Fibroblast of lung (primary cell): ENCODE measurements at regions not wholly inside any gene's neighbourhood (a gene's known extent, or its start where the extent isn't known, plus 50 kb on each side); places are given as distances from the start of the nearest gene placed in this dataset.
A peak's percentile ranks its signal among the peaks of the same experiment; 100 is the strongest.

ENCODE experiments used
- DNase-seq, 2 donors: peaks; one replicate each; pipeline versions ENCODE4 v3.0.0 to v3.0.0-alpha.2; 2010; ENCODE audit warnings: low read depth in 2 of 2
- H2AFZ ChIP-seq: 2 replicates; pipeline ENCODE4 v1.5.1; 2012; ENCODE audit warnings: low read length, control low read depth, inconsistent platforms
- H3K27ac ChIP-seq: 2 replicates; pipeline ENCODE4 v1.5.1; 2011; ENCODE audit warnings: low read length, control low read depth; ENCODE audit not compliant: insufficient read depth
- H3K27me3 ChIP-seq: 2 replicates; pipeline ENCODE4 v1.5.1; 2011; ENCODE audit warnings: mild to moderate bottlenecking, low read length; ENCODE audit not compliant: control insufficient read depth, insufficient read depth
- H3K36me3 ChIP-seq: 2 replicates; pipeline ENCODE4 v1.5.1; 2011; ENCODE audit warnings: low read length; ENCODE audit not compliant: control insufficient read depth, insufficient read depth
- H3K4me1 ChIP-seq: 2 replicates; pipeline ENCODE4 v1.5.1; 2011; ENCODE audit warnings: low read length; ENCODE audit not compliant: control insufficient read depth, insufficient read depth; ENCODE audit errors: extremely low read depth
- H3K4me2 ChIP-seq: 2 replicates; pipeline ENCODE4 v1.5.1; 2011; ENCODE audit warnings: low read length, control low read depth; ENCODE audit not compliant: insufficient read depth; ENCODE audit errors: extremely low read depth
- H3K4me3 ChIP-seq, 4 experiments: fragments of 200-600 bp in 1 of 4; sonication (generic) in 1 of 4; replicated peaks in 1 of 4; 2 replicates each; pipeline ENCODE4 v1.5.1; 2011 to 2016; ENCODE audit warnings: low read length in 4 of 4, low read depth in 3 of 4, mild to moderate bottlenecking in 3 of 4, control low read depth in 2 of 4, inconsistent platforms in 1 of 4, mixed read lengths in 1 of 4; ENCODE audit not compliant: insufficient read depth in 1 of 4; ENCODE audit errors: control extremely low read depth in 1 of 4
- H3K79me2 ChIP-seq: 2 replicates; pipeline ENCODE4 v1.5.1; 2012; ENCODE audit warnings: mild to moderate bottlenecking, low read length, inconsistent platforms; ENCODE audit not compliant: control insufficient read depth, insufficient read depth
- H3K9ac ChIP-seq: 2 replicates; pipeline ENCODE4 v1.5.1; 2011; ENCODE audit warnings: mild to moderate bottlenecking, low read length, control low read depth; ENCODE audit not compliant: insufficient read depth
- H3K9me3 ChIP-seq: 2 replicates; pipeline ENCODE4 v1.5.1; 2012; ENCODE audit warnings: low read depth, low read length; ENCODE audit not compliant: control insufficient read depth, insufficient read depth
- H4K20me1 ChIP-seq: 2 replicates; pipeline ENCODE4 v1.5.1; 2011; ENCODE audit warnings: low read length; ENCODE audit not compliant: control insufficient read depth, insufficient read depth; ENCODE audit errors: extremely low read depth
- CTCF ChIP-seq, 2 donors: IDR thresholded peaks in 1 of 2; conservative IDR thresholded peaks in 1 of 2; 1 replicate in 1 of 2; 2 replicates in 1 of 2; pipeline ENCODE4 v1.5.1; 2011 to 2012; ENCODE audit warnings: low read length in 2 of 2, control low read depth in 1 of 2, inconsistent platforms in 1 of 2, low read depth in 1 of 2, mild to moderate bottlenecking in 1 of 2
- EZH2 ChIP-seq: IDR thresholded peaks from 2 replicates; pipeline ENCODE4 v1.5.1; 2012; ENCODE audit warnings: low read length, control low read depth, mild to moderate bottlenecking; ENCODE audit errors: missing control alignments

- DNase-seq = no peak
- TF ChIP-seq EZH2 = no peak
- TF ChIP-seq CTCF (conservative IDR thresholded peaks at IDR 0.05 in 1 of 2, IDR thresholded peaks at IDR 0.05 in 1 of 2; ENCODE audit: low read depth in 1 of 2, low read length in 2 of 2) = no peak
- Histone ChIP-seq H3K4me1 (no peaks in the 10 kb centered on the region), H3K27ac (no peak overlapping the region), H3K9ac (no peak overlapping the region), H4K20me1 (no peaks in the 10 kb centered on the region), H3K79me2 (no peaks in the 10 kb centered on the region), H3K4me2 (no peak overlapping the region), H3K36me3 (no peaks in the 10 kb centered on the region), H2AFZ (no peak overlapping the region), H3K9me3 (no peaks in the 10 kb centered on the region), H3K4me3 (no peak overlapping the region), H3K27me3 (no peaks in the 10 kb centered on the region)
Observed at GRCh38 chr13:64934569-64935362, 2295.4 kb downstream of the PCDH9 start.

- no peak overlapping the region for H2AFZ ChIP-seq
- H3K9ac ChIP-seq = no peak overlapping the region
- no peaks in the 10 kb centered on the region for H3K27me3 ChIP-seq
- H3K79me2 ChIP-seq = no peaks in the 10 kb centered on the region
- no peaks in the 10 kb centered on the region for H4K20me1 ChIP-seq
- H3K36me3 ChIP-seq = no peaks in the 10 kb centered on the region
- TF ChIP-seq CTCF (conservative IDR thresholded peaks at IDR 0.05 in 1 of 2, IDR thresholded peaks at IDR 0.05 in 1 of 2; ENCODE audit: low read depth in 1 of 2, low read length in 2 of 2) (no peak), EZH2 (no peak)
- H3K27ac ChIP-seq = no peak overlapping the region
- no peaks in the 10 kb centered on the region for H3K9me3 ChIP-seq
- H3K4me3 ChIP-seq = no peak overlapping the region
- no peak for DNase-seq
- no peaks in the 10 kb centered on the region for H3K4me1 ChIP-seq
- H3K4me2 ChIP-seq = no peak overlapping the region
Observed at GRCh38 chr13:64930636-64931035, 2299.5 kb downstream of the PCDH9 start.

GRCh38 chr13:64928696-64929499 is 2301.2 kb downstream of the PCDH9 start:
- no peak overlapping the region for H2AFZ ChIP-seq
- H3K27me3 ChIP-seq = no peaks in the 10 kb centered on the region
- no peak overlapping the region for H3K27ac ChIP-seq
- no peaks in the 10 kb centered on the region for H3K36me3 ChIP-seq
- no peaks in the 10 kb centered on the region for H3K4me1 ChIP-seq
- H3K9me3 ChIP-seq = no peaks in the 10 kb centered on the region
- no peak overlapping the region for H3K9ac ChIP-seq
- no peaks in the 10 kb centered on the region for H4K20me1 ChIP-seq
- peak; percentile 69 to 93 for DNase-seq
- H3K79me2 ChIP-seq = no peaks in the 10 kb centered on the region
- H3K4me3 ChIP-seq = no peak overlapping the region
- H3K4me2 ChIP-seq = no peak overlapping the region
- TF ChIP-seq EZH2 (no peak), CTCF (conservative IDR thresholded peaks at IDR 0.05 in 1 of 2, IDR thresholded peaks at IDR 0.05 in 1 of 2; ENCODE audit: low read depth in 1 of 2, low read length in 2 of 2) (no peak)
